Stimulated activated CD4-positive, alpha-beta T cell treated with anti-CD3 and anti-CD28 coated beads, TNF-alpha, amount 100 ng/mL, for 48 hours (primary cell): ENCODE measurements at regions not wholly inside any gene's neighbourhood (a gene's known extent, or its start where the extent isn't known, plus 50 kb on each side); places are given as distances from the start of the nearest gene placed in this dataset.

Experiments used
- DNase-seq, 3 donors: peaks; one replicate each; pipeline ENCODE4 v3.0.0-alpha.2; 2020; ENCODE audit warnings: low read depth in 3 of 3

GRCh38 chr10:89153971-89154370 lies 53.1 kb downstream of the CH25H start:
- DNase-seq = no peak

- no peak for DNase-seq
Measured at GRCh38 chr10:89153116-89153515, 54.0 kb downstream of the CH25H start.

GRCh38 chr10:89151857-89152256 lies 55.3 kb downstream of the CH25H start:
- DNase-seq = no peak

- no peak for DNase-seq
Measured at GRCh38 chr10:89148061-89148460, 59.1 kb downstream of the CH25H start.

- no peak for DNase-seq
Measured at GRCh38 chr10:89147256-89147655, 59.9 kb downstream of the CH25H start.

GRCh38 chr10:89144836-89145235 lies 62.3 kb downstream of the CH25H start:
- no peak for DNase-seq

- no peak for DNase-seq
Measured at GRCh38 chr10:89142590-89142989, 64.5 kb downstream of the CH25H start.

- no peak for DNase-seq
Measured at GRCh38 chr10:89138755-89139490, 68.2 kb downstream of the CH25H start.

- DNase-seq = no peak
Measured at GRCh38 chr10:89134963-89135362, 72.2 kb downstream of the CH25H start.

GRCh38 chr10:89129911-89130310 lies 77.2 kb downstream of the CH25H start:
- DNase-seq = no peak

GRCh38 chr10:89122433-89123051 lies 84.6 kb downstream of the CH25H start:
- no peak for DNase-seq

- no peak for DNase-seq
Measured at GRCh38 chr10:89121764-89122020, 85.4 kb downstream of the CH25H start.

GRCh38 chr10:89120931-89121763 lies 86.0 kb downstream of the CH25H start:
- no peak for DNase-seq

GRCh38 chr10:89119651-89120050 lies 87.5 kb downstream of the CH25H start:
- DNase-seq = no peak

GRCh38 chr10:89118091-89118490 lies 89.0 kb downstream of the CH25H start:
- DNase-seq = no peak

- no peak for DNase-seq
Measured at GRCh38 chr10:89115876-89116627, 91.1 kb downstream of the CH25H start.

- no peak for DNase-seq
Measured at GRCh38 chr10:89114846-89115625, 92.1 kb downstream of the CH25H start.

GRCh38 chr10:89102735-89103134 lies 104.4 kb downstream of the CH25H start:
- no peak for DNase-seq

- no peak for DNase-seq
Measured at GRCh38 chr10:89101943-89102342, 105.2 kb downstream of the CH25H start.

- no peak for DNase-seq
Measured at GRCh38 chr10:89100680-89101079, 106.4 kb downstream of the CH25H start.

GRCh38 chr10:89097226-89097625 lies 106.6 kb downstream of the FAS start:
- DNase-seq = no peak
